ENCODE measurements at regions not wholly inside any gene's neighbourhood (a gene's known extent, or its start where the extent isn't known, plus 50 kb on each side); places are given as distances from the start of the nearest gene placed in this dataset.

DNA sequence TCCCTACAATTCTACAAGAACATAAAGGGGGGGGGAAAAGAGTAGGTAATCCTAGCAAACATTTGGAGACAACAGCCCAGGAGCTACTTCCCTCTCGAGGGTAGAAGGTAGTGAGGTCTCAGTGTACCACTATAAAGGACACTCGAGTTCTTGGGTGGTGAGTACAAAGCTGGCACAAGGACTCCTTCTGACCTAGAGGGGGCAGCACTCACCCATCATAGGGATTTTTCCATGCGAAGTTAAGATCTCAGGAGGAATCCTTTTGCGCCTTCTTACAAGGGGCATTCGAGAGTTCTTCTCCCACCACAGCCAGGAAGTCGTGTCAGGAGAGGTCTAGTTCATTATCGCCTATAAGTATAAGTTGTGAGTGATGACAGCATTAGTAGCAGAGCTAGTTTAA, 200.2 kb upstream of the RBM19 start:
- CTCF ChIA-PET, result interaction anchor here (1.0 to 2.4 kb wide), 7 partner anchors 8 to 471 kb away, joined by 3 to 27 read pairs (median 5); no protein-coding TSS in a partner anchor
- intact Hi-C loops (cut with micrococcal nuclease), result loop anchor here (1.0 kb wide), 3 partner anchors 186 to 342 kb away; no protein-coding TSS in a partner anchor
- no peaks in the 10 kb centered on the region for H3K79me2 ChIP-seq (ENCODE audit: insufficient read depth, low read length)
- no peak overlapping the region for H3K27ac ChIP-seq (ENCODE audit: low read depth, low read length)
- no peaks in the 10 kb centered on the region for H3K9me3 ChIP-seq (ENCODE audit: control insufficient read depth in 1 of 2, insufficient read depth in 1 of 2, low read depth in 1 of 2, low read length in 2 of 2)
- ATAC-seq, result peak; percentile 76
- DNase-seq (ENCODE audit: low read depth, low spot score), result peak; percentile 24
- no TSS peak for BruUV-seq (replicated peaks)
- peaks cover 33% of the 10 kb centered on the region for H3K27me3 ChIP-seq (ENCODE audit: insufficient read depth, low read length)
- no peaks in the 10 kb centered on the region for H3K36me3 ChIP-seq (ENCODE audit: control insufficient read depth in 1 of 2, insufficient read depth in 2 of 2, low read length in 2 of 2)
- H2AFZ ChIP-seq (ENCODE audit: low read depth, low read length, poor library complexity, severe bottlenecking), result no peak overlapping the region
- TF ChIP-seq RAD21 (IDR thresholded peaks at IDR 0.05; ENCODE audit: low read depth) (peak; percentile 74), SRF (IDR thresholded peaks at IDR 0.05; ENCODE audit: low read depth) (no peak), EGR1 (IDR thresholded peaks at IDR 0.05; ENCODE audit: low read depth) (no peak)
- TF ChIP-seq, protein P1, sequence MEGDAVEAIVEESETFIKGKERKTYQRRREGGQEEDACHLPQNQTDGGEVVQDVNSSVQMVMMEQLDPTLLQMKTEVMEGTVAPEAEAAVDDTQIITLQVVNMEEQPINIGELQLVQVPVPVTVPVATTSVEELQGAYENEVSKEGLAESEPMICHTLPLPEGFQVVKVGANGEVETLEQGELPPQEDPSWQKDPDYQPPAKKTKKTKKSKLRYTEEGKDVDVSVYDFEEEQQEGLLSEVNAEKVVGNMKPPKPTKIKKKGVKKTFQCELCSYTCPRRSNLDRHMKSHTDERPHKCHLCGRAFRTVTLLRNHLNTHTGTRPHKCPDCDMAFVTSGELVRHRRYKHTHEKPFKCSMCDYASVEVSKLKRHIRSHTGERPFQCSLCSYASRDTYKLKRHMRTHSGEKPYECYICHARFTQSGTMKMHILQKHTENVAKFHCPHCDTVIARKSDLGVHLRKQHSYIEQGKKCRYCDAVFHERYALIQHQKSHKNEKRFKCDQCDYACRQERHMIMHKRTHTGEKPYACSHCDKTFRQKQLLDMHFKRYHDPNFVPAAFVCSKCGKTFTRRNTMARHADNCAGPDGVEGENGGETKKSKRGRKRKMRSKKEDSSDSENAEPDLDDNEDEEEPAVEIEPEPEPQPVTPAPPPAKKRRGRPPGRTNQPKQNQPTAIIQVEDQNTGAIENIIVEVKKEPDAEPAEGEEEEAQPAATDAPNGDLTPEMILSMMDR (IDR thresholded peaks at IDR 0.05 in 2 of 3, conservative IDR thresholded peaks at IDR 0.05 in 1 of 3; ENCODE audit: borderline replicate concordance in 1 of 3, insufficient read depth in 1 of 3, low read depth in 2 of 3, low read length in 2 of 3), result peak; percentile 44 to 78 (median 72); a peak in 5 of 6 replicates
- POLR2A ChIA-PET, result no interaction called here
- no peaks in the 10 kb centered on the region for H3K9me2 ChIP-seq (ENCODE audit: insufficient read depth)
- RAD21 ChIA-PET (ENCODE audit: low non-redundant PET in 1 of 2, low total read pairs in 2 of 2, uncharacterized antibody in 2 of 2, unreplicated experiment in 2 of 2), result no interaction called here
- H3K4me3 ChIP-seq (replicated peaks in 1 of 2; ENCODE audit: low read depth in 1 of 2, low read length in 2 of 2), result no peak overlapping the region
- H3K9ac ChIP-seq (ENCODE audit: low read length), result no peak overlapping the region
- H4K20me1 ChIP-seq (ENCODE audit: insufficient read depth), result no peaks in the 10 kb centered on the region
- H3K4me2 ChIP-seq (ENCODE audit: low read length), result no peak overlapping the region
- peaks cover 0 to 14% of the 10 kb centered on the region in 2 experiments; a peak in 2 of 4 replicates for H3K4me1 ChIP-seq (ENCODE audit: control insufficient read depth in 1 of 2, insufficient read depth in 2 of 2, low read length in 2 of 2)

DNA sequence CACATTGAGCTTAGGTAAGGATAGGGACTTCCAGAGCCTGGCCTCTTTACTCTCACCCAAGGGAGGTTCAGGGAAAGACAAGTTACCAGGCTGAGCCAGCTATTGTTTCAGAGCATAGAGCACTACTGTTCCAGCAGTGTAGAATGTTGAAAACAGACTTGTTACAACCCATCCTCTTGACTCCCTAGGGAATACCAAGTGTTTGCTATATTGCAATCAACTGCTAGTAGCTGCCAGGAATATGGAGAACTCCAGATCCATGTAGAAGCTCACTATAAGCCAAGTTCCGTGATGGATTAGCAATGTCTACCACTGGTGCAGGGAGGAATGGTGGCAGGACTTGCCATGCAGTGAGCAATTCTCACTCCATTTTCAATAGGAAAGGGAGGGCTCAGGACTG, 199.8 kb upstream of the RBM19 start:
- intact Hi-C loops (cut with micrococcal nuclease), result loop anchor here (1.0 kb wide), 3 partner anchors 186 to 342 kb away; no protein-coding TSS in a partner anchor
- Histone ChIP-seq H3K9me2 (ENCODE audit: insufficient read depth) (no peaks in the 10 kb centered on the region), H3K79me2 (ENCODE audit: insufficient read depth, low read length) (no peaks in the 10 kb centered on the region), H3K4me1 (ENCODE audit: control insufficient read depth in 1 of 2, insufficient read depth in 2 of 2, low read length in 2 of 2) (peaks cover 0 to 14% of the 10 kb centered on the region in 2 experiments; a peak in 2 of 4 replicates), H3K27me3 (ENCODE audit: insufficient read depth, low read length) (peaks cover 29% of the 10 kb centered on the region), H4K20me1 (ENCODE audit: insufficient read depth) (no peaks in the 10 kb centered on the region), H2AFZ (ENCODE audit: low read depth, low read length, poor library complexity, severe bottlenecking) (no peak overlapping the region), H3K4me3 (replicated peaks in 1 of 2; ENCODE audit: low read depth in 1 of 2, low read length in 2 of 2) (no peak overlapping the region), H3K9ac (ENCODE audit: low read length) (no peak overlapping the region), H3K27ac (ENCODE audit: low read depth, low read length) (no peak overlapping the region), H3K4me2 (ENCODE audit: low read length) (no peak overlapping the region), H3K36me3 (ENCODE audit: control insufficient read depth in 1 of 2, insufficient read depth in 2 of 2, low read length in 2 of 2) (no peaks in the 10 kb centered on the region), H3K9me3 (ENCODE audit: control insufficient read depth in 1 of 2, insufficient read depth in 1 of 2, low read depth in 1 of 2, low read length in 2 of 2) (no peaks in the 10 kb centered on the region)
- no peak for DNase-seq (ENCODE audit: low read depth, low spot score)
- ChIA-PET RAD21 (ENCODE audit: low non-redundant PET in 1 of 2, low total read pairs in 2 of 2, uncharacterized antibody in 2 of 2, unreplicated experiment in 2 of 2) (no interaction called here), POLR2A (no interaction called here), CTCF (interaction anchor here (1.0 to 2.4 kb wide), 6 partner anchors 8 to 471 kb away, joined by 3 to 27 read pairs (median 5); no protein-coding TSS in a partner anchor)
- BruUV-seq (replicated peaks), result no TSS peak
- no peak for ATAC-seq
- no peak for TF ChIP-seq FOSL1 (IDR thresholded peaks at IDR 0.05; ENCODE audit: low read depth)
- TF ChIP-seq POLR2AphosphoS5 (IDR thresholded peaks at IDR 0.05; ENCODE audit: low read depth, low read length), result no peak
- TF ChIP-seq EGR1 (IDR thresholded peaks at IDR 0.05; ENCODE audit: low read depth), result no peak
- TF ChIP-seq ZNF274 (IDR thresholded peaks at IDR 0.05; ENCODE audit: low read depth, low read length), result no peak
- TF ChIP-seq SP1 (IDR thresholded peaks at IDR 0.05; ENCODE audit: low read depth), result no peak
- TF ChIP-seq TCF7L2 (IDR thresholded peaks at IDR 0.05; ENCODE audit: borderline replicate concordance, extremely low read depth, insufficient read depth, insufficient read length), result no peak
- no peak for TF ChIP-seq POLR2A (IDR thresholded peaks at IDR 0.05; ENCODE audit: borderline replicate concordance, extremely low read depth, insufficient read depth, insufficient read length)
- no peak for TF ChIP-seq ELF1 (IDR thresholded peaks at IDR 0.05; ENCODE audit: borderline replicate concordance, low read depth)
- TF ChIP-seq EZH2phosphoT487 (IDR thresholded peaks at IDR 0.05; ENCODE audit: borderline replicate concordance), result no peak
- TF ChIP-seq ZBTB33 (IDR thresholded peaks at IDR 0.05; ENCODE audit: extremely low read depth, insufficient replicate concordance, low read length), result no peak
- TF ChIP-seq ZFX (IDR thresholded peaks at IDR 0.05), result no peak
- TF ChIP-seq, protein P1 (IDR thresholded peaks at IDR 0.05 in 2 of 3, conservative IDR thresholded peaks at IDR 0.05 in 1 of 3; ENCODE audit: borderline replicate concordance in 1 of 3, insufficient read depth in 1 of 3, low read depth in 2 of 3, low read length in 2 of 3), result no peak
